ENCODE measurements at regions not wholly inside any gene's neighbourhood (a gene's known extent, or its start where the extent isn't known, plus 50 kb on each side); places are given as distances from the start of the nearest gene placed in this dataset.

DNA sequence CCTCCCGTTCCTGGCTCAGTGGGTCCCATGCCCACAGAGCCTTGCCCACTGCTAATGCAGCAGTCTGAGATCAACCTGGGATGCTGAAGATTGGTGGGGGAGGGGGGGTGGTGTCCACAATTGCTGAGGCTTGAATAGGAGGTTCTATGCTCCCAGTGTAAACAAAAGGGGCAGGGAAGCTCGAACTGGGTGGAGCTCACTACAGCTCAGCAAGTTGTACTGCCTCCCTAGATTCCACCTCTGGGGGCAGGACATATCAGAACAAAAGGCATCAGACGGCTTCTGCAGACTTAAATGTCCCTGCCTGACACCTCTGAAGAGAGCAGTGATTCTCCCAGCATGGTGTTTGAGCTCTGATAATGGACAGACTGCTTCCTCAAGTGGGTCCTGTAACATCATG lies 885.6 kb upstream of the COX7C start:
- no peaks in the 10 kb centered on the region for H3K79me2 ChIP-seq (ENCODE audit: low read depth)
- H3K27me3 ChIP-seq (ENCODE audit: insufficient read depth, low read depth) = no peaks in the 10 kb centered on the region
- H2AFZ ChIP-seq = no peak overlapping the region

DNA sequence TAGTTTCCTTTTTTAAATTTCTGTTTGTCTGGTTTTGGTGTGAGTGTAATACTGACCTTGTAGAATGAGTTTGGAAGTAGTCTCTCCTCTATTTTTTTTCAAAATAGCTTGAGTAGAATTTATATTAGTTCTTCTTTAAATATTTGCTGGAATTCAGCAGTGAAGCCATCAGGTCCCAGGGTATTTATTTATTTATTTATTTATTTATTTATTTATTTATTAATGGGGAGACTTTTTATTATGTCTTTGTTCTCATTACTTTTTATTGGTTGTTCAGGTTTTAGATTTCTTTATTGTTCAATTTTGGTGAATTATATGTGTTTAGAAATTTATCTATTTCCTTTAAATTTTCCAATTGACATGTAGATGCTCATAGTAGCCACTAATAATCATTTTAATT lies 875.8 kb upstream of the COX7C start:
- Histone ChIP-seq H3K4me3 (no peak overlapping the region), H3K27me3 (ENCODE audit: insufficient read depth, low read depth) (no peaks in the 10 kb centered on the region), H3K4me1 (replicated peaks; ENCODE audit: insufficient read depth) (no peaks in the 10 kb centered on the region), H3K4me2 (no peak overlapping the region), H3K9me3 (ENCODE audit: insufficient read depth, low read depth) (no peaks in the 10 kb centered on the region), H2AFZ (no peak overlapping the region), H3K27ac (no peak overlapping the region), H3K36me3 (ENCODE audit: low read depth) (no peaks in the 10 kb centered on the region), H3K9me2 (ENCODE audit: insufficient read depth) (no peaks in the 10 kb centered on the region), H3K79me2 (ENCODE audit: low read depth) (no peaks in the 10 kb centered on the region), H4K20me1 (ENCODE audit: insufficient read depth) (no peaks in the 10 kb centered on the region), H3F3A (ENCODE audit: insufficient read depth, low read depth) (no peaks in the 10 kb centered on the region)
- BruUV-seq (replicated peaks) = no TSS peak
- TF ChIP-seq, protein P1, sequence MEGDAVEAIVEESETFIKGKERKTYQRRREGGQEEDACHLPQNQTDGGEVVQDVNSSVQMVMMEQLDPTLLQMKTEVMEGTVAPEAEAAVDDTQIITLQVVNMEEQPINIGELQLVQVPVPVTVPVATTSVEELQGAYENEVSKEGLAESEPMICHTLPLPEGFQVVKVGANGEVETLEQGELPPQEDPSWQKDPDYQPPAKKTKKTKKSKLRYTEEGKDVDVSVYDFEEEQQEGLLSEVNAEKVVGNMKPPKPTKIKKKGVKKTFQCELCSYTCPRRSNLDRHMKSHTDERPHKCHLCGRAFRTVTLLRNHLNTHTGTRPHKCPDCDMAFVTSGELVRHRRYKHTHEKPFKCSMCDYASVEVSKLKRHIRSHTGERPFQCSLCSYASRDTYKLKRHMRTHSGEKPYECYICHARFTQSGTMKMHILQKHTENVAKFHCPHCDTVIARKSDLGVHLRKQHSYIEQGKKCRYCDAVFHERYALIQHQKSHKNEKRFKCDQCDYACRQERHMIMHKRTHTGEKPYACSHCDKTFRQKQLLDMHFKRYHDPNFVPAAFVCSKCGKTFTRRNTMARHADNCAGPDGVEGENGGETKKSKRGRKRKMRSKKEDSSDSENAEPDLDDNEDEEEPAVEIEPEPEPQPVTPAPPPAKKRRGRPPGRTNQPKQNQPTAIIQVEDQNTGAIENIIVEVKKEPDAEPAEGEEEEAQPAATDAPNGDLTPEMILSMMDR (conservative IDR thresholded peaks at IDR 0.05) = no peak
- no peak for TF ChIP-seq EZH2 (IDR thresholded peaks at IDR 0.05; ENCODE audit: low read depth)
- DNase-seq = no peak
- intact Hi-C loops (cut with micrococcal nuclease; ENCODE audit: unreplicated experiment) = no loop called here
- ChIA-PET POLR2A (ENCODE audit: unreplicated experiment) (no interaction called here), CTCF (no interaction called here)

More for the DNA sequence above, 885.6 kb upstream of the COX7C start:
- intact Hi-C loops (cut with micrococcal nuclease; ENCODE audit: unreplicated experiment) = no loop called here
- POLR2A ChIA-PET (ENCODE audit: unreplicated experiment) = no interaction called here
- CTCF ChIA-PET = no interaction called here
- TF ChIP-seq, protein P1 (conservative IDR thresholded peaks at IDR 0.05) = no peak
- TF ChIP-seq EZH2 (IDR thresholded peaks at IDR 0.05; ENCODE audit: low read depth) = no peak
- no TSS peak for BruUV-seq (replicated peaks)
- H3F3A ChIP-seq (ENCODE audit: insufficient read depth, low read depth) = no peaks in the 10 kb centered on the region
- H3K4me2 ChIP-seq = no peak overlapping the region
- H3K4me1 ChIP-seq (replicated peaks; ENCODE audit: insufficient read depth) = no peaks in the 10 kb centered on the region
- H3K27ac ChIP-seq = no peak overlapping the region
- H3K4me3 ChIP-seq = no peak overlapping the region
- H3K9me3 ChIP-seq (ENCODE audit: insufficient read depth, low read depth) = no peaks in the 10 kb centered on the region
- H3K36me3 ChIP-seq (ENCODE audit: low read depth) = no peaks in the 10 kb centered on the region
- no peak for DNase-seq
- H4K20me1 ChIP-seq (ENCODE audit: insufficient read depth) = no peaks in the 10 kb centered on the region
- no peaks in the 10 kb centered on the region; the same call in 1 of the 2 replicates for H3K9me2 ChIP-seq (ENCODE audit: insufficient read depth)

DNA sequence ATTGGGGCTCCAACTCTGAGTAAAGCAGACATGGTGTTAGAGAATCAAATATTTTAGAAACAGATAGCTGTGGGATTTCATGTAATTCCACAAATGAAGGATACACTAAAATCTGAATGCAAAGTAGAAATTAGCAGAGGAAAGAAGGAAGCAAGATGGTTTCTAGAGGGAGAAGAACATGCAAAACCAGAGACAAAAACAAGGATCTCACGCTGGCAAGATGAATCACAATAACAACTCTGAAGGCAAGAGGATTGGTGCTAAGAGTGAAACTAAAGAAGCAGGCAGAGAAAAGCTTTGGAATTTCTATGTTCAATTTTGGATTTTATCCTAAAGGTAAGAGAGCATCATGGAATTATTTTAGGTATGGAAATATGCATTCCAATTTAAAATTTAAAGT lies 857.2 kb upstream of the COX7C start:
- DNase-seq = no peak
- no TSS peak for BruUV-seq (replicated peaks)
- no peaks in the 10 kb centered on the region for H3K9me3 ChIP-seq (ENCODE audit: insufficient read depth, low read depth)
- H3K4me3 ChIP-seq = no peak overlapping the region
- ChIA-PET CTCF (no interaction called here), POLR2A (ENCODE audit: unreplicated experiment) (no interaction called here)
- H3K36me3 ChIP-seq (ENCODE audit: low read depth) = no peaks in the 10 kb centered on the region
- intact Hi-C loops (cut with micrococcal nuclease; ENCODE audit: unreplicated experiment) = no loop called here
- no peak overlapping the region for H2AFZ ChIP-seq
- TF ChIP-seq, protein P1 (conservative IDR thresholded peaks at IDR 0.05) = no peak
- no peak for TF ChIP-seq EZH2 (IDR thresholded peaks at IDR 0.05; ENCODE audit: low read depth)
- H3K9me2 ChIP-seq (ENCODE audit: insufficient read depth) = no peaks in the 10 kb centered on the region
- no peak overlapping the region for H3K27ac ChIP-seq
- no peak overlapping the region for H3K4me2 ChIP-seq
- no peaks in the 10 kb centered on the region for H3K27me3 ChIP-seq (ENCODE audit: insufficient read depth, low read depth)
- H3F3A ChIP-seq (ENCODE audit: insufficient read depth, low read depth) = no peaks in the 10 kb centered on the region
- no peaks in the 10 kb centered on the region for H3K4me1 ChIP-seq (replicated peaks; ENCODE audit: insufficient read depth)
- H4K20me1 ChIP-seq (ENCODE audit: insufficient read depth) = no peaks in the 10 kb centered on the region
- no peaks in the 10 kb centered on the region for H3K79me2 ChIP-seq (ENCODE audit: low read depth)
